B cell (primary cell): ENCODE measurements at regions not wholly inside any gene's neighbourhood (a gene's known extent, or its start where the extent isn't known, plus 50 kb on each side); places are given as distances from the start of the nearest gene placed in this dataset.

Experiments
- ATAC-seq: fragments of 200-7000 bp; cut with Tn5 transposase; one replicate; pipeline ENCODE4 v1.10.0; 2021; ENCODE audit warnings: low read depth, mild to moderate bottlenecking, moderate number of reproducible peaks, moderate library complexity
- CTCF ChIA-PET: fragments of 350-600 bp; sonication (Branson Sonifier 250); formaldehyde crosslinking; loops from one replicate; lab custom pipeline; 2021; ENCODE audit warnings: antibody characterized with exemption, inconsistent platforms; lab: Charles Lee
- POLR2A ChIA-PET: fragments of 350-600 bp; sonication (Branson Sonifier 250); formaldehyde crosslinking; loops from one replicate; lab custom pipeline; 2021; ENCODE audit warnings: antibody characterized with exemption; lab: Charles Lee
- DNase-seq: peaks from one replicate; pipeline ENCODE4 v3.0.0; 2013
- H2AFZ ChIP-seq: 2 replicates; pipeline ENCODE4 v1.6.1; 2012; ENCODE audit warnings: mild to moderate bottlenecking, low read depth, low read length; ENCODE audit not compliant: insufficient read depth, poor library complexity, severe bottlenecking
- H3K27ac ChIP-seq, 2 donors: 1 replicate in 1 of 2; 2 replicates in 1 of 2; pipeline ENCODE4 v1.5.1; 2012 to 2013; ENCODE audit warnings: low read length in 2 of 2, mild to moderate bottlenecking in 2 of 2, moderate library complexity in 1 of 2
- H3K27me3 ChIP-seq, 4 experiments: fragments of 200-600 bp in 1 of 4; sonication (generic) in 1 of 4; replicated peaks in 1 of 4; 1 replicate in 2 of 4; 2 replicates in 2 of 4; pipeline versions ENCODE4 v1.6.1 to v1.7.0; 2013 to 2016; ENCODE audit warnings: low read length in 3 of 4, mild to moderate bottlenecking in 2 of 4, mixed read lengths in 1 of 4, moderate library complexity in 1 of 4; ENCODE audit not compliant: insufficient read depth in 4 of 4, control insufficient read depth in 3 of 4; ENCODE audit errors: control extremely low read depth in 1 of 4
- H3K36me3 ChIP-seq, 2 experiments: replicated peaks in 1 of 2; 1 replicate in 1 of 2; 2 replicates in 1 of 2; pipeline versions ENCODE4 v1.6.1 to v1.7.1; 2013; ENCODE audit warnings: low read length in 1 of 2; ENCODE audit not compliant: insufficient read depth in 2 of 2, control insufficient read depth in 1 of 2; ENCODE audit errors: control extremely low read depth in 1 of 2, extremely low read depth in 1 of 2
- H3K4me1 ChIP-seq, 2 donors: fragments of 200-600 bp in 1 of 2; sonication (generic) in 1 of 2; 1 replicate in 1 of 2; 2 replicates in 1 of 2; pipeline versions ENCODE4 v1.5.1 to v1.6.1; 2013 to 2017; ENCODE audit warnings: low read length in 2 of 2; ENCODE audit not compliant: control insufficient read depth in 2 of 2, insufficient read depth in 2 of 2
- H3K4me2 ChIP-seq: replicated peaks from 2 replicates; pipeline ENCODE3; 2012; ENCODE audit warnings: mild to moderate bottlenecking, low read depth, low read length; ENCODE audit not compliant: poor library complexity, severe bottlenecking
- H3K4me3 ChIP-seq, 5 experiments: fragments of 200-600 bp in 1 of 5; sonication (generic) in 1 of 5; 1 replicate in 3 of 5; 2 replicates in 2 of 5; pipeline versions ENCODE4 v1.5.1 to v1.7.0; 2011 to 2016; ENCODE audit warnings: low read length in 4 of 5, mild to moderate bottlenecking in 4 of 5, low read depth in 2 of 5, control low read depth in 1 of 5, moderate library complexity in 1 of 5; ENCODE audit not compliant: insufficient read depth in 1 of 5; ENCODE audit errors: control extremely low read depth in 1 of 5, extremely low read depth in 1 of 5
- H3K79me2 ChIP-seq: fragments of 200-600 bp; sonication (generic); one replicate; pipeline ENCODE4 v1.6.0; 2016; ENCODE audit warnings: low read length; ENCODE audit not compliant: control insufficient read depth, insufficient read depth
- H3K9ac ChIP-seq: fragments of 200-600 bp; sonication (generic); 2 replicates; pipeline ENCODE4 v1.6.1; 2017; ENCODE audit warnings: mild to moderate bottlenecking, low read length, moderate library complexity
- H3K9me3 ChIP-seq, 3 donors: one replicate each; pipeline versions ENCODE4 v1.6.1 to v1.7.1; 2013; ENCODE audit warnings: low read length in 2 of 3; ENCODE audit not compliant: control insufficient read depth in 2 of 3, insufficient read depth in 1 of 3; ENCODE audit errors: control extremely low read depth in 1 of 3
- H4K20me1 ChIP-seq: 2 replicates; pipeline ENCODE4 v1.6.0; 2012; ENCODE audit warnings: mild to moderate bottlenecking, low read length; ENCODE audit not compliant: insufficient read depth, control insufficient read depth, poor library complexity, severe bottlenecking
- H3K27ac Mint-ChIP-seq: one replicate; pipeline ENCODE4 v1.8.0; 2021; ENCODE audit warnings: mixed read lengths
- H3K27me3 Mint-ChIP-seq: one replicate; pipeline ENCODE4 v1.8.0; 2021; ENCODE audit warnings: mixed read lengths
- H3K4me1 Mint-ChIP-seq: one replicate; pipeline ENCODE4 v1.8.0; 2021; ENCODE audit warnings: mixed read lengths
- H3K4me3 Mint-ChIP-seq: one replicate; pipeline ENCODE4 v1.8.0; 2021; ENCODE audit warnings: mixed read lengths
- H3K9me3 Mint-ChIP-seq: one replicate; pipeline ENCODE4 v1.8.0; 2022; ENCODE audit warnings: mixed read lengths; ENCODE audit not compliant: insufficient read depth
- CTCF ChIP-seq: fragments of 200-600 bp; IDR thresholded peaks from one replicate; pipeline ENCODE4 v1.8.0; 2022; ENCODE audit warnings: antibody characterized with exemption, mild to moderate bottlenecking
- EZH2 ChIP-seq: IDR thresholded peaks from 2 replicates; pipeline ENCODE4 v1.6.1; 2012; ENCODE audit warnings: borderline replicate concordance, low read depth, mild to moderate bottlenecking, moderate library complexity, low read length; ENCODE audit not compliant: insufficient read depth, poor library complexity, severe bottlenecking
- WGBS: methylation state at CpG from one replicate; pipeline ENCODE4 v1.1.5; 2013; ENCODE audit warnings: missing lambda C conversion rate; ENCODE audit not compliant: insufficient coverage; 5-methylcytosine and 5-hydroxymethylcytosine counted together
- intact Hi-C: fragments of 100-400 bp; cut with micrococcal nuclease; formaldehyde crosslinking; loops from one replicate; pipeline ENCODE4 v1.10.0; 2022

- H3K4me3 ChIP-seq, result no peak overlapping the region
- H3K4me1 ChIP-seq, result no peaks in the 10 kb centered on the region
- peaks cover 10% of the 10 kb centered on the region for H3K9me3 Mint-ChIP-seq
- DNase-seq (no peak), ATAC-seq (no peak)
- H3K36me3 ChIP-seq, result no peaks in the 10 kb centered on the region
- no peak overlapping the region for H3K27ac ChIP-seq
- no peak overlapping the region for H3K9ac ChIP-seq
- H2AFZ ChIP-seq, result no peak overlapping the region
- no peak for TF ChIP-seq CTCF
- no peak for TF ChIP-seq EZH2
- 98% methylated on average over 23 of the region's 50 CpGs for WGBS
- H3K27me3 ChIP-seq, result no peaks in the 10 kb centered on the region
- peaks cover 0 to 46% (median 0%) of the 10 kb centered on the region in 3 donors for H3K9me3 ChIP-seq
- no peaks in the 10 kb centered on the region for H3K79me2 ChIP-seq
- ChIA-PET CTCF (no interaction called here), POLR2A (no interaction called here)
- no peaks in the 10 kb centered on the region for H3K27me3 Mint-ChIP-seq
- no peak overlapping the region for H3K4me3 Mint-ChIP-seq
- H4K20me1 ChIP-seq, result no peaks in the 10 kb centered on the region
- no peak overlapping the region for H3K27ac Mint-ChIP-seq
- intact Hi-C loops, result no loop called here
- H3K4me1 Mint-ChIP-seq, result no peaks in the 10 kb centered on the region
- no peak overlapping the region for H3K4me2 ChIP-seq
These were observed 773.3 kb upstream of the DEFB115 start for GRCh38 chr20:30484009-30484748.

- CTCF ChIA-PET, result no interaction called here
- H3K4me1 ChIP-seq, result no peaks in the 10 kb centered on the region
- H3K9me3 Mint-ChIP-seq, result peaks cover 10% of the 10 kb centered on the region
- peaks cover 0 to 51% (median 0%) of the 10 kb centered on the region in 3 donors for H3K9me3 ChIP-seq
- no peaks in the 10 kb centered on the region for H3K79me2 ChIP-seq
- H3K36me3 ChIP-seq, result no peaks in the 10 kb centered on the region
- no peak overlapping the region for H3K27ac ChIP-seq
- DNase-seq, result no peak
- H3K27me3 Mint-ChIP-seq, result no peaks in the 10 kb centered on the region
- TF ChIP-seq EZH2 (no peak), CTCF (no peak)
- H3K4me1 Mint-ChIP-seq, result no peaks in the 10 kb centered on the region
- H3K27me3 ChIP-seq, result no peaks in the 10 kb centered on the region
- no peak for ATAC-seq
- no peak overlapping the region for H2AFZ ChIP-seq
- H3K27ac Mint-ChIP-seq, result no peak overlapping the region
- no peak overlapping the region for H3K4me3 Mint-ChIP-seq
- POLR2A ChIA-PET, result no interaction called here
- no peak overlapping the region for H3K4me3 ChIP-seq
- 97% methylated on average over 16 of the region's 17 CpGs for WGBS
- H3K4me2 ChIP-seq, result no peak overlapping the region
- no peaks in the 10 kb centered on the region for H4K20me1 ChIP-seq
- intact Hi-C loops, result no loop called here
- H3K9ac ChIP-seq, result no peak overlapping the region
These were observed 772.8 kb upstream of the DEFB115 start for GRCh38 chr20:30484749-30485070.
